Memory B cell (primary cell): ENCODE measurements at regions not wholly inside any gene's neighbourhood (a gene's known extent, or its start where the extent isn't known, plus 50 kb on each side); places are given as distances from the start of the nearest gene placed in this dataset.
"Not testable (repeated sequence)": the region's sequence is repeated elsewhere in the genome, so short reads cannot be mapped to it uniquely, and the experiment has no call there.

ENCODE experiments used
- ATAC-seq: fragments of 150-1000 bp; cut with Tn5 transposase; 2 replicates; pipeline ENCODE4 v1.10.0; 2021; ENCODE audit warnings: low read depth, mild to moderate bottlenecking, moderate library complexity
- DNase-seq, 2 donors: peaks; one replicate each; pipeline ENCODE4 v3.0.0; 2022; ENCODE audit warnings: low spot score in 2 of 2
- H3K27ac Mint-ChIP-seq: one replicate; pipeline ENCODE4 v1.8.0; 2022; ENCODE audit warnings: mild to moderate bottlenecking, moderate library complexity, mixed read lengths
- H3K27me3 Mint-ChIP-seq: one replicate; pipeline ENCODE4 v1.8.0; 2022; ENCODE audit warnings: mixed read lengths
- H3K36me3 Mint-ChIP-seq: one replicate; pipeline ENCODE4 v1.8.0; 2022; ENCODE audit warnings: mild to moderate bottlenecking, mixed read lengths
- H3K4me1 Mint-ChIP-seq: one replicate; pipeline ENCODE4 v1.8.0; 2022; ENCODE audit warnings: mixed read lengths
- H3K4me3 Mint-ChIP-seq: one replicate; pipeline ENCODE4 v1.8.0; 2022; ENCODE audit warnings: mild to moderate bottlenecking, moderate library complexity, mixed read lengths
- H3K9me3 Mint-ChIP-seq: one replicate; pipeline ENCODE4 v1.8.0; 2022; ENCODE audit warnings: mixed read lengths

DNA sequence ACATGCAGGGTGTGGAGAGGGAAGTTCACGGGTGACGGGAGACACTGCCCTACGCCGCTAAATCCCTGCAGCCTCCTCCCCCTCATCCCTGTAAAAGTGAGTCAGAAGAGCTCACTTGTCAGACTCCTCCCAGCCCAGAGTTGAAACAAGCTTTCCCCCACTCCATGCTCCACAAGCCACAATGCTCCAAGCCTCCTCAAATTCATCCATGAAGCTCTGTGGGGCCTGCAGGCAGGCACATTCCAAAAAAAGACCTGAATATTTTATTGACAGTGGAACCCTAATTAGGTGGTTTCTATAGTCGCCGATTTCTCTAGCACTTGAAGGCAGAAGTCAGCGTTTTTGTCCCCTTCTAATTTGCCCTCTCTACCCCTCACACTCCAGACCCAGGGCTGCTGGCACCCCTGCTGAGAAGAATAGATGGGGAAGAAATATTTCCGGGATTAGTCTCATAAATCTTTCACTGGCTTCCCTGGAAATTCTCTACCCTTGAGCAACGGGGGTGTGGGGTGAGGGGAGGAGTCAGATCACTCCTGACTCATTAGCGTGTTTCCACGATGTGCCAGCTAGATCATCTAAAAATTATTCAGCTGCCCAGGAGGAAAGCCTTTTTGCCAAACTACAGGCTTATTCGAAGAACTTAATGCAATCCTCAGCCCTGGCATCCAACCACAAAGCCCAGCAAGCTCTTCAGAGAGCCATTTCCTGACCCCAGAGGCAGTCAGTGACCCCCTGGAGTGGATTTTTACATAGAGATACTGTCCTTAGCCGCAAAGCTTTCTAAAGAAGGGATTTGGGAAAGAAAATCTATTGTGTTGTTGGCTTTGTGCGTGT is 97.1 kb downstream of the ENC1 start:
- Mint-ChIP-seq H3K4me3 (no peak overlapping the region), H3K4me1 (no peaks in the 10 kb centered on the region), H3K27me3 (peaks cover 7% of the 10 kb centered on the region), H3K9me3 (no peaks in the 10 kb centered on the region), H3K27ac (no peak overlapping the region), H3K36me3 (peaks cover 1% of the 10 kb centered on the region)
- no peak for DNase-seq
- ATAC-seq = no peak

DNA sequence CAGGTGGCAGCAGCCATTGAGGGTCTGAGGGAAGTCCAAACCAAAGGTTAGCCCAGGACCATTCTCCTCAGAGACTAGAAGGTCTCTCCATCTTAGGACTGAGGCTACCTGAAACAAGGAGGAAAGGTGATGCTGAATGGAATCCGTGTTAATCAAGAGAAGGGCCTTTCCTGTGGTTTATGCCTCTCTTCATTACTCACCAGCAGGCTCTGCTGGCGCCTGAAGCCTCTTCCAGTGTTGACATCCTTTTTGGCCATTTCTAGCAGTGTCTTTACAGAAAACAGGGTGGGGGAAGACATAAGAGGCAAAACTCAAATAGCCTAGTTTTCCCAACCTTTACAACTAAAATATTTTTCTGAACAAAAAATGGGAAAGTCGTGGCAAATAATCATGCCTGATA is 98.0 kb downstream of the ENC1 start:
- H3K36me3 Mint-ChIP-seq = peaks cover 1% of the 10 kb centered on the region
- DNase-seq = no peak
- H3K4me1 Mint-ChIP-seq = no peaks in the 10 kb centered on the region
- H3K27me3 Mint-ChIP-seq = peaks cover 8% of the 10 kb centered on the region
- H3K27ac Mint-ChIP-seq = no peak overlapping the region
- no peaks in the 10 kb centered on the region for H3K9me3 Mint-ChIP-seq
- no peak for ATAC-seq
- H3K4me3 Mint-ChIP-seq = no peak overlapping the region

DNA sequence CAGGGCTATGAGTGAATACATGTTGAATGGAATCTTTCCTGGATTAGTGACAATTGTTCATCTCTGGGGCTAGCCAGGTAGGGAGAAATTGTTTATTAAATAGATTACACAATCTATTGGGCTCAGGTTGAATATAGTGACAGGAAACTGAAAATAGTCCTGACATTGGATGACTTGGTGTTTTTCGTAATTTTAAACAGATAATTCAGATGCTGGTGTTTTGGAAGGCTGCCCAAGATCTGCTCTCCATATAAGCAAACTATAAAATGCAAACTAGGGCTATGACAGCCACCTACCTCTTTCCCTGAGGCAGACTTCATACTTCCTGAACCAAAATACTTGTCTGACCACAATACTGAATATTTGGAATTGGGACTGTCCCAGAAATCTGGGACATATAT is 99.1 kb downstream of the ENC1 start:
- no peak for DNase-seq
- no peaks in the 10 kb centered on the region for H3K9me3 Mint-ChIP-seq
- no peak overlapping the region for H3K4me3 Mint-ChIP-seq
- no peaks in the 10 kb centered on the region for H3K4me1 Mint-ChIP-seq
- H3K27ac Mint-ChIP-seq = no peak overlapping the region
- no peak for ATAC-seq
- peaks cover 8% of the 10 kb centered on the region for H3K27me3 Mint-ChIP-seq
- H3K36me3 Mint-ChIP-seq = peaks cover 1% of the 10 kb centered on the region

DNA sequence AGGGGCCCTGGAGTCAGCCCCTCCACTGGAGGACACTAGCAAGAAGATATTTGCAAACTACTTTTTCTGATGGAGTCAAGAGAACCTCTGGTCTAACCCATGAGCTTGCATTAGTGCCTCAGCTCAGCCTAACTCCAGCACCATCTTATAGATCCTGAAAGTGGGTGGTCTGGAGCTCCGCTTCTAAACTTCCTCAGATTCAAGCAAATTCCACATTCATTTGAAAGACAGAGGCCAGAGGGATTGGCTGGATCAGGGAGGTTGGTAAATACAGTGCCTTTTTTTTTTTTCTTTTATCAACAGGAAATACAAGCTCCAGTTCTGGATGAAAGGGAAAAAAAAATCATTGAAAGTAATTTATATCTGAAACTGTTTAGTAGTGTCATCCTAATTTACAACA is 99.9 kb downstream of the ENC1 start:
- no peaks in the 10 kb centered on the region for H3K4me1 Mint-ChIP-seq
- H3K27ac Mint-ChIP-seq = no peak overlapping the region
- H3K9me3 Mint-ChIP-seq = no peaks in the 10 kb centered on the region
- DNase-seq (no peak), ATAC-seq (no peak)
- peaks cover 8% of the 10 kb centered on the region for H3K27me3 Mint-ChIP-seq
- H3K36me3 Mint-ChIP-seq = peaks cover 1% of the 10 kb centered on the region
- H3K4me3 Mint-ChIP-seq = no peak overlapping the region

DNA sequence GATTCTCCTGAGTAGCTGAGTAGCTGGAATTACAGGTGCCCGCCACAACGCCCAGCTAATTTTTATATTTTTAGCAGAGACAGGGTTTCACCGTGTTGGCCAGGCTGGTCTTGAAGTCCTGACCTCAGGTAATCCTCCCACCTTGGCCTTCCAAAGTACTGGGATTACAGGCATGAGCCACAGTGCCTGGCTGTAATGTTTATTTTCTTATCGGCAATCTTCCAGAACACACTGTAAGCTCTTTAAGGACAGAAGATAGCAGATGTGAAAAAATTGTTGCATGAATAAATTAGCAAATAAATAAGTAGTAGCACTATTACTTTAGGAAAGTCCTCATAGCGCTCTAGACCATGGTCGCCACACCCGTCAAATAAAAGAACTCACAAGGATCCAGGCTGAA is 100.5 kb downstream of the ENC1 start:
- ATAC-seq (no peak), DNase-seq (no peak)
- no peak overlapping the region for H3K4me3 Mint-ChIP-seq
- peaks cover 1% of the 10 kb centered on the region for H3K36me3 Mint-ChIP-seq
- no peak overlapping the region for H3K27ac Mint-ChIP-seq
- peaks cover 8% of the 10 kb centered on the region for H3K27me3 Mint-ChIP-seq
- no peaks in the 10 kb centered on the region for H3K9me3 Mint-ChIP-seq
- no peaks in the 10 kb centered on the region for H3K4me1 Mint-ChIP-seq

DNA sequence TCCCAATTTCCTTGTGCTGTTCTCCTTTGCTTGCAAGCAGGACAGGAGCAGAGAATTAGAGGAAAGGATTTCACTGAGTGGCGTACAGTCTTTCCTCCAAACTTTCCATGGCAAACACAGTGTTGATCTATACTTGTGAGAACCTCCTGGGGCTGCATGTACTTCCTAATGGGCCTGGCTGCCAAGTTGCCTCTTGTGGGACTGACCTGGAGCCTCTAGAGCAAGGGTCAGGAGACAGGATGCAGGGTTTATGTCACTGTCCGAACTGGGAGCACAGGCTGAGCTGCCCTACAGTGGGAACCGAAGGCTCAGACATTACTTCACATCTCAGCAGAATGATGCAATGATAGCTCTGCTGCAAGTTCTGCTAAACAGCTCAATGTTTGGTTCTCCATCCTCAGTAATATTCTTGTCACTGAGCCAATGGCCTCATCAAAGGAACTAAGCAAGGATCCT is 102.3 kb downstream of the ENC1 start:
- no peaks in the 10 kb centered on the region for H3K36me3 Mint-ChIP-seq
- no peak overlapping the region for H3K4me3 Mint-ChIP-seq
- H3K9me3 Mint-ChIP-seq = peaks cover 4% of the 10 kb centered on the region
- H3K4me1 Mint-ChIP-seq = no peaks in the 10 kb centered on the region
- ATAC-seq = no peak
- no peak overlapping the region for H3K27ac Mint-ChIP-seq
- no peak for DNase-seq
- H3K27me3 Mint-ChIP-seq = peaks cover 7% of the 10 kb centered on the region

DNA sequence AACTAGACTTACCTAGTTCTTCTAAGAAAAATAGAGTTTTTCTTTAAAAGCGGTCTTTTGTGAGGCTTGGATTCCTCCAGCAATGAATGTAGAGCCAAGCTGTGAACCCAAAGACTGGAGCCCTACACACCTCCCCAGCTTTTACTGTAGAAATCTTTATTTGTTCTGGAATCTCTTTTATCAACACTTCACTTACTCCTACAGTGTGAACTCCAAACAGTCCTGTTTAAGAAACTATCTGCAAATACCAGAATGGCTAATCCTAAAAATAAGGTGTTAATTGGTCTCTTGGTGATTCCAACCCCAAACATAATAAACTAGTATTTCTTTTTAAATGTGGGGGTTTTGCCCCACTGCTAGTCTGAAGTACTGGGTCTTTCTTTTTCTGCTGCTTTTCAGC is 103.9 kb downstream of the ENC1 start:
- no peak overlapping the region for H3K27ac Mint-ChIP-seq
- peaks cover 1% of the 10 kb centered on the region for H3K27me3 Mint-ChIP-seq
- no peak for ATAC-seq
- H3K4me1 Mint-ChIP-seq = no peaks in the 10 kb centered on the region
- H3K4me3 Mint-ChIP-seq = no peak overlapping the region
- DNase-seq = no peak
- H3K36me3 Mint-ChIP-seq = no peaks in the 10 kb centered on the region
- H3K9me3 Mint-ChIP-seq = peaks cover 8% of the 10 kb centered on the region

DNA sequence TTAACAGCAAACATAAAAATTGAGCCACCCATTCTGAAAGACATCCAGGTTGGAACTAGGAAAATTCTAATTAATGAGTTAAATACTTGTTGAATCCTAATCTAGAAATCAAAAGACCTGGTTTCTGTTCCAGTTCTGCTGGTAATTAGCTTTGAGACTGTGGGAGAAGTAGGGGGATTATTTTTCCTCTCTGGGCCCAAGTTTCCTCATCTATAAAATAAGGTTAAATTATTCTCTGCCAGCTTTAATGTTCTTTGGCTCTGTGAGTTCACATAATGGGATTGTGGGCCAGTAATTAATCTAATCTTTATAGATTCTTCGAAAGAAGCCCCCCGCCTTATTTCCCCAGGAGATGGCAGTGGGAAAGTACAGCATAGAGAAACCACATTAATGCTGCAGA is 104.6 kb downstream of the ENC1 start:
- H3K36me3 Mint-ChIP-seq = no peaks in the 10 kb centered on the region
- H3K9me3 Mint-ChIP-seq = peaks cover 8% of the 10 kb centered on the region
- peaks cover 1% of the 10 kb centered on the region for H3K27me3 Mint-ChIP-seq
- H3K4me1 Mint-ChIP-seq = no peaks in the 10 kb centered on the region
- no peak overlapping the region for H3K27ac Mint-ChIP-seq
- no peak overlapping the region for H3K4me3 Mint-ChIP-seq
- no peak for ATAC-seq
- no peak for DNase-seq

DNA sequence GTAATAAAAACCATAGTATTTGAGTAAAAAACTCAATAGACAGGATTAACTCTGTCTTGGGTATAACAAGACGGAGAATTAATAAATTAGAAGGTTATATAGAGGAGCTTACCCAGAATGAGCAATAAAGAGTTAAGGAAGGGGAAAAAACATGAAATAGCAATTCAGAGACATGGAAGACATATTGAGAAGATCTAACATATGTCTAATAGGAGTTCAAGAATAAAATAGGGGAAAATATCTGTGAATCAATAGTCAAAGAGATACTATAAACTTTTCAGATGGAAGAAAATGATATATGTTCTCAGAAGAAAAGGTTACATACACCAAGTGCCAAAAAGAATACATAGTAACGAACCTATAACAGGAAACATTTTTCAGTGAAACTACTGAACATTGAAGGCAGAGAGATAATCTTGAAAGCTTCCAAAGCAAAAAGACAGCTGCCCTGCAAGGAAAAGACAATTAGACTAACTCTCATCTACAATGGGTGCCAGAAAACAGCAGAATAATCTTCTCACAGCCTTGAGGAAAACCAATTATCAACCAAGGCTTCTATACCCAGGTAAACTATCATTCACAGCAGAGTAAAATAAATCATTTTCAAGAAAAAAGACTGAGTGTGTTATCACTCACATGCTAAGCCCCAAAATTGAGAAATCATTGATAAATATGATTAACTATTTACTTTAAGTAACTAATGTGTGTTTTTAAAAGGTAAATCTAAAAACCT is 106.0 kb downstream of the ENC1 start:
- no peaks in the 10 kb centered on the region for H3K4me1 Mint-ChIP-seq
- no peak overlapping the region for H3K4me3 Mint-ChIP-seq
- DNase-seq (no peak), ATAC-seq (no peak)
- H3K27ac Mint-ChIP-seq = no peak overlapping the region
- peaks cover 1% of the 10 kb centered on the region for H3K27me3 Mint-ChIP-seq
- peaks cover 8% of the 10 kb centered on the region for H3K9me3 Mint-ChIP-seq
- H3K36me3 Mint-ChIP-seq = no peaks in the 10 kb centered on the region

DNA sequence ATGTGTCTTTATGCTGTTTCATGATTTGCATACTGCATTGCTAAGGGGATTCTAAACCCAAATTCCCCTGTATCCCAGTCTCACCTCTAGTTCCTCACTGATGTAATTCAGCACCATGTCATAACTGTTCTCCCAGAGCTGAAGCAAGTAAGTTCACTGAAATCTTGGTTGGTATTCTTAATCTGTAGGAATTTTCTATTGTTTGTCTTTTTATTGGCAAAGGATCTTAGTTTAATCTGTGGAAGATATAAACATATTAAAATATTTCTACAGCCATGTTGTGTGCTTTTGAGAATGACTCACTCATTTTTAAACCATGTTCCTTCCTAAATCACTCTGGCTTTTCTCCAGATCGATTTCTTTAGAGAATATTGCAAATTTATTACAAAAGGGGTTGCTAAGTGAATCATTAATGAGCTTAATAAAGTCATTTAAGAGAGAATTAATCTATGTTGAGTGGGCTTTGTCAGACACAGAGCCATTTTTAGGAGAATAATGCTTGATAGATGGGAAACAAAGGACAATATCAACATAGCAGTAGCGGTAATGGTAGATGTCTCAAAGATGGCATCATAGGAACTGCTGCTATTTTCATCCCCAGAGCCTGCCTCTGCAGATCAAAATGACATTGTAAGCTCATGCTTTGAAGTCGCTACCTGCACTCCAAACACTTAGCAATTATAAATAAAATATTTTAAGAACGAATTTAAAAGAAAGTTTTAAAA is 110.0 kb downstream of the ENC1 start:
- H3K36me3 Mint-ChIP-seq = no peaks in the 10 kb centered on the region
- H3K4me3 Mint-ChIP-seq = no peak overlapping the region
- no peak for ATAC-seq
- no peaks in the 10 kb centered on the region for H3K4me1 Mint-ChIP-seq
- no peak for DNase-seq
- no peaks in the 10 kb centered on the region for H3K27me3 Mint-ChIP-seq
- H3K27ac Mint-ChIP-seq = no peak overlapping the region
- H3K9me3 Mint-ChIP-seq = peaks cover 8% of the 10 kb centered on the region

DNA sequence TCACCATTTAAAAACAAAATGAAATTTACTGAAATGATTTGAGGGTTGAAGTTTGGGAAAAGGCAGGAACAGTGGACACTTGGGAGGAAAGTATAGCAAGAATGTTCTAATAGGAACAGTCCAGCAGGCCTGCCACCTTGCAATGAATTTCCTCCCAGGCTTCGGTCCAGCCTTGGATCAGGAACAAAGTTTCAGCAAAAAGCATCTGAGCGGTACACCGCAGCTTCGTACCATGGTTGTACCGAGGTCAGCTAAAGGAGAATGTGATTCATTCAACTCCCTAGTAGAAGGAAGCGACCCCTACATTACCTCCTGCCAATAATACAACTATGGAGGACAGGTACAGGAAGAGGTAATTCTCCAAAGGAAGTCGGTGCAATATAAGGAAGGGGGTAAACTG is 111.4 kb downstream of the ENC1 start:
- Mint-ChIP-seq H3K27me3 (no peaks in the 10 kb centered on the region), H3K36me3 (no peaks in the 10 kb centered on the region), H3K4me1 (no peaks in the 10 kb centered on the region), H3K27ac (no peak overlapping the region), H3K4me3 (no peak overlapping the region), H3K9me3 (peaks cover 5% of the 10 kb centered on the region)
- DNase-seq (no peak), ATAC-seq (no peak)

DNA sequence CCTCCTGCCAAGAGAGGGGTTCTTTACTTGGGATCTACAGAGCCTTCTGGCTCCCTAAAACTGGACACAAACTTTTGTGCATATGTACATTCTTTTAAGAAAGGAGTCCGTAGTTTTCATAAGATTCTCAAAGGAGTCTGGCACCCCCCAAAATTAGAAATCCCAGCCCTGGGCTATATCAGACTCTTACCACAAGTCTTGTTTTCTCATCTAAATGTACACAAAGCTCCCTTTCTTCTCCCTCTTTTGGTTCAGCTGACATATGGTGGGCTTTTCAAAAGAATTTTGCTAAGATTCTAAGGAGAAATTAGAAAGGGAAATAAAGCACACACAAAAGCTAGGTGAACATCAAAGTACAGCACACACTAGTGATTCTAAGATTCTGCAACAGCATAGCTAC is 114.4 kb downstream of the ENC1 start:
- Mint-ChIP-seq H3K27ac (no peak overlapping the region), H3K27me3 (peaks cover 6% of the 10 kb centered on the region), H3K4me1 (no peaks in the 10 kb centered on the region), H3K4me3 (no peak overlapping the region), H3K9me3 (peaks cover 9% of the 10 kb centered on the region), H3K36me3 (peaks cover 7% of the 10 kb centered on the region)
- no peak for ATAC-seq
- no peak for DNase-seq

DNA sequence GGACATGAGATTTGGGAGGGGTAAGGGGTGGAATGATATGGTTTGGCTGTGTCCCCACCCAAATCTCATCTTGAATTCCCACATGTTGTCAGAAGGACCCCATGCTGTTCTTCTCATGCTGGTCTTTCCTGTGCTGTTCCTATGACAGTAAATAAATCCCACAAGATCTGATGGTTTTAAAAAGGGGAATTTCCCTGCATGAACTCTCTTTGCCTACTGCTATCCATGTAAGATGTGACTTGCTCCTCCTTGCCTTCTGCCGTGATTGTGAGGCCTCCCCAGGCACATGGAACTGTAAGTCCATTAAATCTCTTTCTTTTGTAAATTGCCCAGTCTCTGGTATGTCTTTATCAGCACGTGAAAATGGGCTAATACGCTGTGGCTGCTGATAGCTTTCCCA is 115.8 kb downstream of the ENC1 start:
- not testable (repeated sequence) for H3K4me3 Mint-ChIP-seq, DNase-seq, H3K27ac Mint-ChIP-seq, H3K27me3 Mint-ChIP-seq, H3K4me1 Mint-ChIP-seq, ATAC-seq, H3K9me3 Mint-ChIP-seq, H3K36me3 Mint-ChIP-seq

DNA sequence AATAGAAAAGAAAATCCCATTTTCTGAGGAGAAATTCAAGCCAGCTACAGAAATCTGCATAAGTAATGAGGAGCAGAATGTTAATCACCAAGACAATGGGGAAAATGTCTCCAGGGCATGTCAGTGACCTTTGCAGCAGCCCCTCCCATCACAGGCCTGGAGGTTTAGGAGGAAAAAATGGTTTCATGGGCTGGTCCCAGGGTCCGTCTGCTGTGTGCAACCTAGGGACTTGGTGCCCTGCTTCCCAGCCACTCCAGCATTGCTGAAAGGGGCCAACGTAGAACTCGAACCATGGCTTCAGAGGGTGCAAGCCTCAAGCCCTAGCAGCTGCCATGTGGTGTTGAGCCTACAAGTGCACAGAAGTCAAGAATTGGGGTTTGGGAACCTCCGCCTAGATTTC is 116.8 kb downstream of the ENC1 start:
- H3K9me3 Mint-ChIP-seq, H3K36me3 Mint-ChIP-seq, DNase-seq, H3K27ac Mint-ChIP-seq, H3K4me3 Mint-ChIP-seq, H3K4me1 Mint-ChIP-seq, ATAC-seq, H3K27me3 Mint-ChIP-seq: not testable (repeated sequence)
